LoVo (cell line): ENCODE measurements at regions not wholly inside any gene's neighbourhood (a gene's known extent, or its start where the extent isn't known, plus 50 kb on each side); places are given as distances from the start of the nearest gene placed in this dataset.
"Not testable (repeated sequence)": the region's sequence is repeated elsewhere in the genome, so short reads cannot be mapped to it uniquely, and the experiment has no call there.

Experiments
- DNase-seq: peaks from one replicate; pipeline ENCODE4 v3.0.0-alpha.2; 2016; ENCODE audit warnings: low spot score

GRCh38 chr6:106884576-106884975 is 90.0 kb downstream of the CD24 start:
- DNase-seq, result no peak

GRCh38 chr6:106883808-106884262 is 90.7 kb downstream of the CD24 start:
- DNase-seq, result no peak

GRCh38 chr6:106882601-106883518 is 91.7 kb downstream of the CD24 start:
- DNase-seq, result no peak

- no peak for DNase-seq
Observed at GRCh38 chr6:106882138-106882537, 92.4 kb downstream of the CD24 start.

- DNase-seq, result no peak
Observed at GRCh38 chr6:106880952-106881351, 93.6 kb downstream of the CD24 start.

- no peak for DNase-seq
Observed at GRCh38 chr6:106875782-106876321, 98.7 kb downstream of the CD24 start.

GRCh38 chr6:106874481-106874880 is 100.0 kb downstream of the CD24 start:
- no peak for DNase-seq

GRCh38 chr6:106872049-106872448 is 102.5 kb downstream of the CD24 start:
- peak; percentile 38 for DNase-seq

GRCh38 chr6:106870824-106871717 is 103.5 kb downstream of the CD24 start:
- DNase-seq, result peak; percentile 85

GRCh38 chr6:106870069-106870468 is 104.5 kb downstream of the CD24 start:
- peak; percentile 69 for DNase-seq

- no peak for DNase-seq
Observed at GRCh38 chr6:106869203-106869602, 105.3 kb downstream of the CD24 start.

- no peak for DNase-seq
Observed at GRCh38 chr6:106866875-106867658, 107.5 kb downstream of the CD24 start.

GRCh38 chr6:106862858-106863257 is 111.7 kb downstream of the CD24 start:
- DNase-seq, result no peak

- DNase-seq, result no peak
Observed at GRCh38 chr6:106860940-106861339, 113.6 kb downstream of the CD24 start.

GRCh38 chr6:106858653-106859092 is 115.9 kb downstream of the CD24 start:
- DNase-seq, result peak; percentile 35

- no peak for DNase-seq
Observed at GRCh38 chr6:106857771-106858652, 116.5 kb downstream of the CD24 start.

- not testable (repeated sequence) for DNase-seq
Observed at GRCh38 chr6:106857310-106857709, 117.2 kb downstream of the CD24 start.

GRCh38 chr6:106856227-106856874 is 118.2 kb downstream of the CD24 start:
- DNase-seq, result no peak

GRCh38 chr6:106855117-106855516 is 119.4 kb downstream of the CD24 start:
- no peak for DNase-seq
